ENCODE measurements at regions not wholly inside any gene's neighbourhood (a gene's known extent, or its start where the extent isn't known, plus 50 kb on each side); places are given as distances from the start of the nearest gene placed in this dataset.
A peak's percentile ranks its signal among the peaks of the same experiment; 100 is the strongest.
"Not testable (repeated sequence)": the region's sequence is repeated elsewhere in the genome, so short reads cannot be mapped to it uniquely, and the experiment has no call there.

GRCh38 chr11:86861810-86862209 lies 61.5 kb downstream of the PRSS23 start:
- no peak for DNase-seq (ENCODE audit: low spot score)

GRCh38 chr11:86863476-86863875 lies 63.1 kb downstream of the PRSS23 start:
- DNase-seq (ENCODE audit: low spot score) = no peak

- no peak for DNase-seq (ENCODE audit: low spot score)
Measured at GRCh38 chr11:86865436-86865835, 65.1 kb downstream of the PRSS23 start.

GRCh38 chr11:86869531-86869930 lies 69.2 kb downstream of the PRSS23 start:
- no peak for DNase-seq (ENCODE audit: low spot score)

- DNase-seq (ENCODE audit: low spot score) = peak; percentile 45
Measured at GRCh38 chr11:86869966-86870570, 69.7 kb downstream of the PRSS23 start.

- DNase-seq (ENCODE audit: low spot score) = no peak
Measured at GRCh38 chr11:86873573-86874083, 73.3 kb downstream of the PRSS23 start.

- DNase-seq (ENCODE audit: low spot score) = no peak
Measured at GRCh38 chr11:86874304-86875056, 74.1 kb downstream of the PRSS23 start.

- DNase-seq (ENCODE audit: low spot score) = no peak
Measured at GRCh38 chr11:86876716-86877234, 76.4 kb downstream of the PRSS23 start.

GRCh38 chr11:86877503-86877902 lies 77.2 kb downstream of the PRSS23 start:
- no peak for DNase-seq (ENCODE audit: low spot score)

GRCh38 chr11:86879241-86879640 lies 76.0 kb downstream of the FZD4 start:
- DNase-seq (ENCODE audit: low spot score) = not testable (repeated sequence)

GRCh38 chr11:86885311-86885710 lies 69.9 kb downstream of the FZD4 start:
- no peak for DNase-seq (ENCODE audit: low spot score)

GRCh38 chr11:86888164-86889000 lies 66.8 kb downstream of the FZD4 start:
- peak; percentile 28 for DNase-seq (ENCODE audit: low spot score)

GRCh38 chr11:86889001-86889341 lies 66.2 kb downstream of the FZD4 start:
- DNase-seq (ENCODE audit: low spot score) = no peak

- no peak for DNase-seq (ENCODE audit: low spot score)
Measured at GRCh38 chr11:86891036-86891435, 64.2 kb downstream of the FZD4 start.

GRCh38 chr11:86893235-86893634 lies 62.0 kb downstream of the FZD4 start:
- DNase-seq (ENCODE audit: low spot score) = no peak

Data from A172 (cell line).